ENCODE measurements at regions not wholly inside any gene's neighbourhood (a gene's known extent, or its start where the extent isn't known, plus 50 kb on each side); places are given as distances from the start of the nearest gene placed in this dataset.
"Not testable (repeated sequence)": the region's sequence is repeated elsewhere in the genome, so short reads cannot be mapped to it uniquely, and the experiment has no call there.

GRCh38 chr6:85865420-85866369 lies 223.0 kb upstream of the SYNCRIP start:
- DNase-seq (ENCODE audit: low read depth in 2 of 2): peak; percentile 89 to 91

- peak in 1 of 2 donors; percentile 26 for DNase-seq (ENCODE audit: low read depth in 2 of 2)
These were observed 222.0 kb upstream of the SYNCRIP start for GRCh38 chr6:85864453-85865401.

- no peak for DNase-seq (ENCODE audit: low read depth in 2 of 2)
These were observed 213.5 kb upstream of the SYNCRIP start for GRCh38 chr6:85856235-85856634.

GRCh38 chr6:85838351-85839119 lies 195.8 kb upstream of the SYNCRIP start:
- DNase-seq (ENCODE audit: low read depth in 2 of 2): not testable (repeated sequence)

GRCh38 chr6:85828973-85829372 lies 186.3 kb upstream of the SYNCRIP start:
- no peak for DNase-seq (ENCODE audit: low read depth in 2 of 2)

GRCh38 chr6:85826997-85827396 lies 184.3 kb upstream of the SYNCRIP start:
- DNase-seq (ENCODE audit: low read depth in 2 of 2): no peak

GRCh38 chr6:85824329-85824728 lies 181.6 kb upstream of the SYNCRIP start:
- DNase-seq (ENCODE audit: low read depth in 2 of 2): no peak

- DNase-seq (ENCODE audit: low read depth in 2 of 2): no peak
These were observed 167.9 kb upstream of the SYNCRIP start for GRCh38 chr6:85810558-85810957.

GRCh38 chr6:85803721-85804120 lies 161.0 kb upstream of the SYNCRIP start:
- DNase-seq (ENCODE audit: low read depth in 2 of 2): no peak

- DNase-seq (ENCODE audit: low read depth in 2 of 2): no peak
These were observed 159.5 kb upstream of the SYNCRIP start for GRCh38 chr6:85802162-85802561.

- DNase-seq (ENCODE audit: low read depth in 2 of 2): no peak
These were observed 156.4 kb upstream of the SYNCRIP start for GRCh38 chr6:85798931-85799652.

GRCh38 chr6:85797993-85798392 lies 155.3 kb upstream of the SYNCRIP start:
- DNase-seq (ENCODE audit: low read depth in 2 of 2): no peak

- no peak for DNase-seq (ENCODE audit: low read depth in 2 of 2)
These were observed 153.3 kb upstream of the SYNCRIP start for GRCh38 chr6:85795945-85796344.

- no peak for DNase-seq (ENCODE audit: low read depth in 2 of 2)
These were observed 149.6 kb upstream of the SYNCRIP start for GRCh38 chr6:85792254-85792653.

- DNase-seq (ENCODE audit: low read depth in 2 of 2): no peak
These were observed 133.2 kb upstream of the SYNCRIP start for GRCh38 chr6:85775883-85776282.

GRCh38 chr6:85772641-85773040 lies 130.0 kb upstream of the SYNCRIP start:
- DNase-seq (ENCODE audit: low read depth in 2 of 2): no peak

- no peak for DNase-seq (ENCODE audit: low read depth in 2 of 2)
These were observed 129.3 kb upstream of the SYNCRIP start for GRCh38 chr6:85771925-85772430.

GRCh38 chr6:85771455-85771854 lies 128.8 kb upstream of the SYNCRIP start:
- DNase-seq (ENCODE audit: low read depth in 2 of 2): no peak

- DNase-seq (ENCODE audit: low read depth in 2 of 2): no peak
These were observed 122.2 kb upstream of the SYNCRIP start for GRCh38 chr6:85764844-85765243.

GRCh38 chr6:85756982-85757381 lies 114.3 kb upstream of the SYNCRIP start:
- peak; percentile 21 to 40 for DNase-seq (ENCODE audit: low read depth in 2 of 2)

Measured in dermis microvascular lymphatic vessel endothelial cell (primary cell).